Activated CD4-positive, alpha-beta T cell treated with anti-CD3 and anti-CD28 coated beads for 36 hours (primary cell): ENCODE measurements at regions not wholly inside any gene's neighbourhood (a gene's known extent, or its start where the extent isn't known, plus 50 kb on each side); places are given as distances from the start of the nearest gene placed in this dataset.
"Not testable (repeated sequence)": the region's sequence is repeated elsewhere in the genome, so short reads cannot be mapped to it uniquely, and the experiment has no call there.

Experiments used
- ATAC-seq: fragments of 200-7000 bp; cut with Tn5 transposase; one replicate; pipeline ENCODE4 v1.10.0; 2021; ENCODE audit warnings: mild to moderate bottlenecking, moderate library complexity
- CTCF ChIA-PET: fragments of 350-600 bp; sonication (Branson Sonifier 250); formaldehyde crosslinking; loops from one replicate; lab custom pipeline; 2021; ENCODE audit warnings: antibody characterized with exemption; lab: Charles Lee
- POLR2A ChIA-PET: fragments of 350-600 bp; sonication (Branson Sonifier 250); formaldehyde crosslinking; loops from one replicate; lab custom pipeline; 2021; ENCODE audit warnings: antibody characterized with exemption, inconsistent platforms; lab: Charles Lee
- DNase-seq: peaks from one replicate; pipeline ENCODE4 v3.0.0-alpha.2; 2020
- H3K27ac Mint-ChIP-seq: one replicate; pipeline ENCODE4 v1.8.0; 2021; ENCODE audit warnings: mixed read lengths
- H3K27me3 Mint-ChIP-seq: one replicate; pipeline ENCODE4 v1.8.0; 2021; ENCODE audit warnings: mixed read lengths
- H3K36me3 Mint-ChIP-seq: one replicate; pipeline ENCODE4 v1.8.0; 2021; ENCODE audit warnings: low read depth, mixed read lengths
- H3K4me1 Mint-ChIP-seq: one replicate; pipeline ENCODE4 v1.8.0; 2021; ENCODE audit warnings: mixed read lengths
- H3K4me3 Mint-ChIP-seq: one replicate; pipeline ENCODE4 v1.8.0; 2021; ENCODE audit warnings: mild to moderate bottlenecking, moderate library complexity, mixed read lengths
- H3K9me3 Mint-ChIP-seq: one replicate; pipeline ENCODE4 v1.8.0; 2021; ENCODE audit warnings: low read depth, mixed read lengths
- intact Hi-C, 2 experiments: fragments of 100-400 bp; cut with DNase I in 1 of 2; cut with micrococcal nuclease in 1 of 2; formaldehyde crosslinking; loops; one replicate each; pipeline versions ENCODE4 v1.14.2 to v1.15.1; 2022 to 2024; cut with DNase I, micrococcal nuclease

DNA sequence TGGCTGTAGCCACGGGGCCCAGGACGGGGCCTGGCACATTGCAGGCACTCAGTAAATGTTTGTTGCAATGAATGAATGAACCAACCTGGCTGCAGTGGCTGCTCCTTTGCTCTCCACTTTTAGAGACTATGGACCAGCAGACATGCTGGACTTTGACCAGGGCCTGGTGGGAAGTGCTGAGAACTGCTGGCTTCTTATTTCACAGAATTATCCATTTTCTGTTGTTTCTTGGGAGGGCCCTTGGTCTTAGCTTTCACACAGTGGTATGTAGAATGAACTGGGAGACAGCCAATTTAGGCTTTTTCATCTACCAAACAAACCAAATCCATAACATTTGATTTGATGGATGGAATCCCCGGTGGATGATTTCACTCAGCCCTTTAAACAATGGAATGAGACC lies 78.0 kb upstream of the LHFPL2 start:
- Mint-ChIP-seq H3K4me1 (no peaks in the 10 kb centered on the region), H3K27me3 (no peaks in the 10 kb centered on the region), H3K4me3 (no peak overlapping the region), H3K9me3 (peaks cover 3% of the 10 kb centered on the region), H3K27ac (no peak overlapping the region), H3K36me3 (no peaks in the 10 kb centered on the region)
- POLR2A ChIA-PET, result no interaction called here
- ATAC-seq, result no peak
- DNase-seq, result no peak
- CTCF ChIA-PET, result no interaction called here
- intact Hi-C loops, result no loop called here

- no peaks in the 10 kb centered on the region for H3K27me3 Mint-ChIP-seq
- DNase-seq (no peak), ATAC-seq (no peak)
- ChIA-PET POLR2A (no interaction called here), CTCF (no interaction called here)
- intact Hi-C loops, result no loop called here
- H3K9me3 Mint-ChIP-seq, result peaks cover 3% of the 10 kb centered on the region
- no peaks in the 10 kb centered on the region for H3K4me1 Mint-ChIP-seq
- no peak overlapping the region for H3K4me3 Mint-ChIP-seq
- no peaks in the 10 kb centered on the region for H3K36me3 Mint-ChIP-seq
- H3K27ac Mint-ChIP-seq, result no peak overlapping the region
Measured at GRCh38 chr5:78726003-78726402, 77.4 kb upstream of the LHFPL2 start.

GRCh38 chr5:78724061-78724460 lies 75.5 kb upstream of the LHFPL2 start:
- POLR2A ChIA-PET, result no interaction called here
- no peaks in the 10 kb centered on the region for H3K36me3 Mint-ChIP-seq
- intact Hi-C loops, result no loop called here
- no peaks in the 10 kb centered on the region for H3K9me3 Mint-ChIP-seq
- H3K4me1 Mint-ChIP-seq, result no peaks in the 10 kb centered on the region
- H3K4me3 Mint-ChIP-seq, result no peak overlapping the region
- DNase-seq, result no peak
- no peak for ATAC-seq
- H3K27me3 Mint-ChIP-seq, result no peaks in the 10 kb centered on the region
- H3K27ac Mint-ChIP-seq, result no peak overlapping the region
- CTCF ChIA-PET, result no interaction called here

GRCh38 chr5:78720997-78721396 lies 72.4 kb upstream of the LHFPL2 start:
- Mint-ChIP-seq H3K4me1 (no peaks in the 10 kb centered on the region), H3K27ac (no peak overlapping the region), H3K36me3 (no peaks in the 10 kb centered on the region), H3K27me3 (no peaks in the 10 kb centered on the region), H3K4me3 (no peak overlapping the region), H3K9me3 (no peaks in the 10 kb centered on the region)
- no peak for ATAC-seq
- no peak for DNase-seq
- POLR2A ChIA-PET, result no interaction called here
- CTCF ChIA-PET, result no interaction called here
- intact Hi-C loops, result no loop called here

- Mint-ChIP-seq H3K27me3 (no peaks in the 10 kb centered on the region), H3K36me3 (no peaks in the 10 kb centered on the region), H3K9me3 (no peaks in the 10 kb centered on the region), H3K27ac (no peak overlapping the region), H3K4me3 (no peak overlapping the region), H3K4me1 (no peaks in the 10 kb centered on the region)
- CTCF ChIA-PET, result no interaction called here
- POLR2A ChIA-PET, result no interaction called here
- ATAC-seq, result no peak
- no peak for DNase-seq
- intact Hi-C loops, result no loop called here
Measured at GRCh38 chr5:78720227-78720985, 71.8 kb upstream of the LHFPL2 start.

DNA sequence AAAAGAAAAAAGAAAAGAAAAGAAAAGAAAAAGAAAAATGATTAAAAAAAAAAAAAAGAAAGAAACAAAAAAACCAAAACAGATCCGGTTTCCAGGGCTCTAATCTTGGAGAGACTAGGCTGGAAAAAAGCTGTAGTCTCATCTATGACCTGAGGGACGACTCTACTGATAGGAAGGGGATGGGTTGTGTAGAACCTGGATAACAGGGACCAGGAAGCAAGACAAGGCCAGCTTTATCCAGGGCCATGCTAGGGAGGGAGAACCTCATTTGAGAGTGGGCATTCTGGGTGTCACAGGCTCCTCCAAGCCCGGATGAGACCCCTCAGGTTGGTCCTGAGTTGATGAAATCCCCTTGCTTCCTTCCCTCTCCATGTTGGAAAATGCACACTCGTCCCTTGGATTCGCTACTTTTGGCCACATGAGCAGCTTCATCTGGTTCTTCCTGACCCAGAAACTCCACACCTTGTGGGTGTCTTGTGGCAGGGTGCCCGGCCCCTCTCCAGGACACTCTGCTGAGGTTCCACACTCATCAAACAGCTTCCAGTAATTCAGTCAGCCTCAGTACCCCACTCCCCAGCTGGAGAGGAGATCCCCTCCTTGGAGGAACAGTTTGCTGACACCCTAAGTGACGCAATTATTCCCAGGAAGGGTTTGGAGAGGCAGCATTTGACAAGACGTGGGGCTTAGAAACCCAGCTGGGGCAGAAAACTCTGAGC lies 71.1 kb upstream of the LHFPL2 start:
- Mint-ChIP-seq H3K27ac (no peak overlapping the region), H3K4me3 (no peak overlapping the region), H3K36me3 (no peaks in the 10 kb centered on the region), H3K9me3 (no peaks in the 10 kb centered on the region), H3K4me1 (no peaks in the 10 kb centered on the region), H3K27me3 (no peaks in the 10 kb centered on the region)
- CTCF ChIA-PET, result interaction anchor here (0.7 kb wide), 2 partner anchors 28 to 614 kb away, joined by 3 to 4 read pairs; no protein-coding TSS in a partner anchor
- POLR2A ChIA-PET, result no interaction called here
- intact Hi-C loops, result no loop called here
- no peak for ATAC-seq
- DNase-seq, result no peak

GRCh38 chr5:78718824-78719223 lies 70.3 kb upstream of the LHFPL2 start:
- no peak overlapping the region for H3K4me3 Mint-ChIP-seq
- no peaks in the 10 kb centered on the region for H3K36me3 Mint-ChIP-seq
- CTCF ChIA-PET, result interaction anchor here (0.7 kb wide), 2 partner anchors 29 to 615 kb away, joined by 3 to 4 read pairs; no protein-coding TSS in a partner anchor
- no peak for DNase-seq
- intact Hi-C loops, result no loop called here
- ATAC-seq, result no peak
- H3K27ac Mint-ChIP-seq, result no peak overlapping the region
- no peaks in the 10 kb centered on the region for H3K4me1 Mint-ChIP-seq
- H3K27me3 Mint-ChIP-seq, result no peaks in the 10 kb centered on the region
- no peaks in the 10 kb centered on the region for H3K9me3 Mint-ChIP-seq
- POLR2A ChIA-PET, result interaction anchor here (0.6 kb wide), 1 partner anchor 942 kb away, joined by 5 read pairs; no protein-coding TSS in a partner anchor

DNA sequence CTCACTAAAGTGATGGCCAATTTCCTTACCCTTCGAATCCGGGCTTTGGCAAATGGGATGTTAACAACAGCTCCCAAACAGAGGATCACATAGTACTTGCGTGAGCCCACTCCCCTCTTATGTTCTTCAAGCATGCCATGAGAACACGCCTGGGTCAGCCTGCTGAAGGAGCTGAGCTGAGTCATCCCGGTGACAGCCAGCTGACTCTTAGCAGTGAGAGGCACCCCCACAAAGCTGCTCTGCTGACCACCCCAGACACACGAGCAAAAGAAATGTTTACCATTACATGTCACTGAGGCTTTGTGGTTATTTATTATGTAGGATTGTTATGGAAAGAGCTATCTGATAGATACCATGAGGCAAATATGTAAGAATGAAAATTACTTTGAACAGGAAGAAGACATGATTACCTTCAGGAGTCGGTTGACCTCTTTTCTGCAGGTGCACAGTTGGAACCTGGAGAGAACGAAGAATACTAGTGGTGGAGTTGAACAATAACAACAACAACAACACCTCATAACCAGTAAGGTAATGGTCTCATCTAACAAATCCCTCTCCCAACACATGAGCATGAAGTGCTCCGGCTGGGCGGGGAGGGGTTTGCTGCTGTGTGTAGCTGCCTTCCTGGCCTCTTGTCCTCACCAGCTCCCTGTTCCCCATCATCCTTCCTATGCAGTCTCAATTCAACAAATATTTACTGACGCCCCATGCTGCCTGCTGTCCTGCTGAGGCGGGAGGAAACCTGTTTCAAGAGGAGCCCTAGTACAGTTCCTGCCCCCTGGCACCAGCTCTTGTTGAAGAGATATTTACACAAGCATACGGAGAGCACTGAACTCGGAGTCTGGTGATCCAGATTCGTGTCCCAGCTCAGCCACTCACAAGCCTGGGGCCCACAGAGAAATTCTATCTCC lies 69.4 kb upstream of the LHFPL2 start:
- no peaks in the 10 kb centered on the region for H3K9me3 Mint-ChIP-seq
- H3K4me1 Mint-ChIP-seq, result no peaks in the 10 kb centered on the region
- no peaks in the 10 kb centered on the region for H3K36me3 Mint-ChIP-seq
- H3K4me3 Mint-ChIP-seq, result no peak overlapping the region
- DNase-seq (no peak), ATAC-seq (no peak)
- H3K27me3 Mint-ChIP-seq, result no peaks in the 10 kb centered on the region
- H3K27ac Mint-ChIP-seq, result no peak overlapping the region
- ChIA-PET CTCF (interaction anchor here (0.6 kb wide), 2 partner anchors 49 to 1664 kb away, joined by 3 read pairs; no protein-coding TSS in a partner anchor), POLR2A (interaction anchor here (0.6 kb wide), 1 partner anchor 941 kb away, joined by 5 read pairs; no protein-coding TSS in a partner anchor)
- intact Hi-C loops, result no loop called here

DNA sequence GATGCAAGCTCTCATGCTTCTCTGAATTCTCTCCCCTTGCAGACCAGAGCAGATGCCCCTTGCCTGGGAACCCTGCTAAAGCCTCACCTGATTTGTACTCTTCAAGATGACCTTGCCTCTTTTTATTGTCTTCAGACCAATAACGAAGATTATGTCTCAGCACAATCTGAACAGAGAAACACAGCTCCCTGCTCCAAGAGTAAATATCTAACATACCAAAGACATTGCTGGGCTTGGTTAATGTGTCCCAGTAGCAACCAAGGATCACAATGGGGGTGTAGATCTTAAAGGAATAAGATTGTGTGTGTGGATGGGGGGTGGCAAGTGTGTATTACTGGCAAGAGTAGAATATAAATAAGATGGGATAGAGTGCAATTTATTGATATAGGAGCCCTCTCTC lies 67.6 kb upstream of the LHFPL2 start:
- POLR2A ChIA-PET, result no interaction called here
- DNase-seq (no peak), ATAC-seq (no peak)
- Mint-ChIP-seq H3K27ac (no peak overlapping the region), H3K9me3 (peaks cover 3% of the 10 kb centered on the region), H3K4me1 (no peaks in the 10 kb centered on the region), H3K27me3 (peaks cover 2% of the 10 kb centered on the region), H3K4me3 (no peak overlapping the region), H3K36me3 (no peaks in the 10 kb centered on the region)
- intact Hi-C loops, result no loop called here
- CTCF ChIA-PET, result no interaction called here

DNA sequence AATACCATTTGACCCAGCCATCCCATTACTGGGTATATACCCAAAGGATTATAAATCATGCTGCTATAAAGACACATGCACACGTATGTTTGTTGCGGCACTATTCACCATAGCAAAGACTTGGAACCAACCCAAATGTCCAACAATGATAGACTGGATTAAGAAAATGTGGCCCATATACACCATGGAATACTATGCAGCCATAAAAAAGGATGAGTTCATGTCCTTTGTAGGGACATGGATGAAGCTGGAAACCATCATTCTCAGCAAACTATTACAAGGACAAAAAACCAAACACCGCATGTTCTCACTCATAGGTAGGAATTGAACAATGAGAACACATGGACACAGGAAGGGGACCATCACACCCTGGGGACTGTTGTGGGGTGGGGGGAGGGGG lies 66.8 kb upstream of the LHFPL2 start:
- H3K27ac Mint-ChIP-seq, H3K36me3 Mint-ChIP-seq, POLR2A ChIA-PET, H3K9me3 Mint-ChIP-seq, H3K4me1 Mint-ChIP-seq, intact Hi-C loops, ATAC-seq, CTCF ChIA-PET, H3K27me3 Mint-ChIP-seq, H3K4me3 Mint-ChIP-seq, DNase-seq: not testable (repeated sequence)

DNA sequence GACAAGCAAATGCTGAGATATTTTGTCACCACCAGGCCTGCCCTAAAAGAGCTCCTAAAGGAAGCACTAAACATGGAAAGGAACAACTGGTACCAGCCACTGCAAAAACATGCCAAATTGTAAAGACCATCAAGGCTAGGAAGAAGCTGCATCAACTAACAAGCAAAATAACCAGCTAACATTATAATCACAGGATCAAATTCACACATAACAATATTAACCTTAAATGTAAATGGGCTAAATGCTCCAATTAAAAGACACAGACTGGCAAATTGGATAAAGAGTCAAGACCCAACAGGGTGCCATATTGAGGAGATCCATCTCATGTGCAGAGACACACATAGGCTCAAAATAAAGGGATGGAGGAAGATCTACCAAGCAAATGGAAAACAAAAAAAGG lies 63.1 kb upstream of the LHFPL2 start:
- DNase-seq, H3K9me3 Mint-ChIP-seq, ATAC-seq, CTCF ChIA-PET, H3K36me3 Mint-ChIP-seq, H3K27me3 Mint-ChIP-seq, H3K4me3 Mint-ChIP-seq, H3K27ac Mint-ChIP-seq, POLR2A ChIA-PET, intact Hi-C loops, H3K4me1 Mint-ChIP-seq: not testable (repeated sequence)
